Activated T-cell treated with anti-CD3 and anti-CD28 coated beads, Interleukin-2, amount 50 U/mL, for 72 hours (primary cell): ENCODE measurements at regions not wholly inside any gene's neighbourhood (a gene's known extent, or its start where the extent isn't known, plus 50 kb on each side); places are given as distances from the start of the nearest gene placed in this dataset.

ENCODE experiments used
- ATAC-seq, 2 donors: fragments of 150-1000 bp; cut with Tn5 transposase; replicated peaks in 1 of 2; 2 replicates each; pipeline ENCODE4 v1.10.0; 2021; ENCODE audit warnings: moderate library complexity in 2 of 2, mild to moderate bottlenecking in 1 of 2
- DNase-seq, 2 donors: peaks; one replicate each; pipeline ENCODE4 v3.0.0; 2021 to 2022; ENCODE audit warnings: mixed read lengths in 1 of 2
- H3K27ac Mint-ChIP-seq: one replicate; pipeline ENCODE4 v1.8.0; 2022; ENCODE audit warnings: mild to moderate bottlenecking, moderate library complexity, mixed read lengths
- H3K27me3 Mint-ChIP-seq: one replicate; pipeline ENCODE4 v1.8.0; 2022; ENCODE audit warnings: low read depth, mixed read lengths
- H3K36me3 Mint-ChIP-seq, 2 donors: one replicate each; pipeline ENCODE4 v1.8.0; 2022; ENCODE audit warnings: mixed read lengths in 2 of 2, mild to moderate bottlenecking in 1 of 2; ENCODE audit not compliant: insufficient read depth in 2 of 2
- H3K4me1 Mint-ChIP-seq: one replicate; pipeline ENCODE4 v1.8.0; 2022; ENCODE audit warnings: low read depth, mixed read lengths
- H3K4me3 Mint-ChIP-seq, 2 donors: one replicate each; pipeline ENCODE4 v1.8.0; 2022; ENCODE audit warnings: mild to moderate bottlenecking in 2 of 2, mixed read lengths in 2 of 2, moderate library complexity in 2 of 2
- H3K9me3 Mint-ChIP-seq, 2 donors: one replicate each; pipeline ENCODE4 v1.8.0; 2022; ENCODE audit warnings: mixed read lengths in 2 of 2

GRCh38 chr9:107874137-107874536 is 384.6 kb upstream of the KLF4 start:
- H3K9me3 Mint-ChIP-seq = peaks cover 0 to 10% of the 10 kb centered on the region in 2 donors
- ATAC-seq = no peak
- H3K27me3 Mint-ChIP-seq = no peaks in the 10 kb centered on the region
- DNase-seq = no peak
- H3K36me3 Mint-ChIP-seq = no peaks in the 10 kb centered on the region
- H3K4me1 Mint-ChIP-seq = no peaks in the 10 kb centered on the region
- no peak overlapping the region for H3K4me3 Mint-ChIP-seq
- H3K27ac Mint-ChIP-seq = no peak overlapping the region

GRCh38 chr9:107872457-107873192 is 383.1 kb upstream of the KLF4 start:
- H3K27me3 Mint-ChIP-seq = no peaks in the 10 kb centered on the region
- H3K9me3 Mint-ChIP-seq = peaks cover 0 to 8% of the 10 kb centered on the region in 2 donors
- H3K27ac Mint-ChIP-seq = no peak overlapping the region
- DNase-seq (no peak), ATAC-seq (no peak)
- no peaks in the 10 kb centered on the region for H3K36me3 Mint-ChIP-seq
- no peak overlapping the region for H3K4me3 Mint-ChIP-seq
- H3K4me1 Mint-ChIP-seq = no peaks in the 10 kb centered on the region

DNA sequence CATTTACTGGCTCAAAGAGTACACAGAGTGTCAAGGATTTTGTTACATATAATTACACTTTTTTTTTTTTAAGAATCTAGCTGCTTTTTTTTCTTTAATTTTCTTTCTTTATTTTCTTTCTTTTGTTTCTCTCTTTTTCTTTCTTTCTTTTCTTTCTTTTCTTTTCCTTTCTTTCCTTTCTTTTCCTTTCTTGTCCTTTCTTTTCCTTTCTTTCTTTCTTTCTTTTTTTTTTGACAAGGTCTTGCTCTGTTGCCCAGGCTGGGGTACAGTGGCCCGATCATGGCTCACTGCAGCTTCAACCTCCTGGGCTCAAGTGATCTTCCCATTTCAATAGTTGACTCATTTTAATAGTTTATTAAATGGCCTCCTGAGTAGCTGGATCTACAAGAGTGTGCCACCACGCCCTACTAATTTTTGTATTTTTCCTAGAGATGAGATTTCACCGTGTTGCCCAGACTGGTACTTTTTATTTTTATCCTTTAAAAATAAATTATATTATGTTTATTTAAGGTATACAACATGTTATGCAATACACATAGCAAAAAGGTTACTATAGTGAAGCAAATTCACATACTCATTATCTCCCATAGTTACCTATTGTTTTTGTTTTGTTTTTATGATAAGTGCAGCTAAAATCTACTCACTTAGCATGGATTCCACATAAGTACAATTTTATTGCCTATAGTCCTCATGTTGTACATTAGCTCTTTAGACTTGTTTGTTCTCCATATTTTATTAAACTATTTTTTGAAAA is 381.5 kb upstream of the KLF4 start:
- ATAC-seq = no peak

DNA sequence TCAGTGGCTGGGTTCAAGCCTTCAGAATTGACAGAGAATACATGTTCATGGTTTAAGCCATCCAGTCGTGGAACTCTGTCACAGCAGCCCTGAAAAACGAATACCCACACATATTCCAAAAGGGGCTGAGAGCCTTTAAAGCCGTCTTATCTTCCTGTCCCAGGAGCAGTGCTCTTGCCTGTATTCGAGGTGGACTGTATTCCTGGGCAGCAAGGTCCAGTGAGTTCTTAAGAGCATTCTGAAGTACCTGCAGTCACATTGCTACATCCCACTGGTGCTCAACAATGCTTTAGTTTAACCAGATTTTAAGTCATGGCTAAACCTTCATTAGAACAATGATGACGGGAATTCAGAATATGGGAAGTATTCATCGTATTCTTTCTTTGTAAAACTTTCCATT is 380.7 kb upstream of the KLF4 start:
- H3K27ac Mint-ChIP-seq = no peak overlapping the region
- no peaks in the 10 kb centered on the region for H3K4me1 Mint-ChIP-seq
- DNase-seq = no peak
- no peaks in the 10 kb centered on the region for H3K36me3 Mint-ChIP-seq
- H3K9me3 Mint-ChIP-seq = peaks cover 0 to 3% of the 10 kb centered on the region in 2 donors
- H3K4me3 Mint-ChIP-seq = no peak overlapping the region
- no peaks in the 10 kb centered on the region for H3K27me3 Mint-ChIP-seq
- ATAC-seq = no peak

More for the DNA sequence above, 381.5 kb upstream of the KLF4 start:
- no peak overlapping the region for H3K27ac Mint-ChIP-seq
- no peak overlapping the region for H3K4me3 Mint-ChIP-seq
- H3K4me1 Mint-ChIP-seq = no peaks in the 10 kb centered on the region
- H3K36me3 Mint-ChIP-seq = no peaks in the 10 kb centered on the region
- no peaks in the 10 kb centered on the region for H3K27me3 Mint-ChIP-seq
- H3K9me3 Mint-ChIP-seq = peaks cover 0 to 6% of the 10 kb centered on the region in 2 donors
- no peak for DNase-seq

GRCh38 chr9:107869111-107869510 is 379.5 kb upstream of the KLF4 start:
- no peaks in the 10 kb centered on the region for H3K36me3 Mint-ChIP-seq
- H3K27me3 Mint-ChIP-seq = no peaks in the 10 kb centered on the region
- H3K9me3 Mint-ChIP-seq = peaks cover 0 to 3% of the 10 kb centered on the region in 2 donors
- no peaks in the 10 kb centered on the region for H3K4me1 Mint-ChIP-seq
- DNase-seq = no peak
- no peak for ATAC-seq
- H3K27ac Mint-ChIP-seq = no peak overlapping the region
- H3K4me3 Mint-ChIP-seq = no peak overlapping the region

DNA sequence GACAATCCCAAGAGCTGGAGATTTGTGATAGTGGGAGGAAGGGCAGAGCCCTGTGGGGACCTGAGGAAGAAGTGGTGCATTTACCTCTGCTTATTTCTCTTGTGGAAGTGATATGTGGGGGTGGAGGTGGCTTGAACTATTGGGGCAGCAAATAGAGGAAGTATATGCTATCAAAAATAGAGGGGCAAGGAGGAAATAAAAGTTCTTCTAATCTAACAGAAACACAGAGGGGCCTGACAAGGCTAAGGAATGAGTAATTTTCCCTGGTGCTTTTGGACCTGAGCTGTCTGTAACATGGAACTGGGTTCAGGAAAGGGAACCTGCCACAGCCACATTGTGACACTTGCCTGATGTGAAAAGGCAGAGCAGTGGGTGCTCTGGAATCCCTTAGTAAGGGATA is 378.6 kb upstream of the KLF4 start:
- Mint-ChIP-seq H3K36me3 (no peaks in the 10 kb centered on the region), H3K9me3 (peaks cover 0 to 3% of the 10 kb centered on the region in 2 donors), H3K4me3 (no peak overlapping the region), H3K27me3 (no peaks in the 10 kb centered on the region), H3K4me1 (no peaks in the 10 kb centered on the region), H3K27ac (no peak overlapping the region)
- no peak for ATAC-seq
- DNase-seq = no peak

GRCh38 chr9:107867738-107868137 is 378.2 kb upstream of the KLF4 start:
- H3K4me1 Mint-ChIP-seq = no peaks in the 10 kb centered on the region
- no peak for ATAC-seq
- peaks cover 0 to 2% of the 10 kb centered on the region in 2 donors for H3K9me3 Mint-ChIP-seq
- H3K36me3 Mint-ChIP-seq = no peaks in the 10 kb centered on the region
- no peak overlapping the region for H3K4me3 Mint-ChIP-seq
- no peak overlapping the region for H3K27ac Mint-ChIP-seq
- H3K27me3 Mint-ChIP-seq = no peaks in the 10 kb centered on the region
- no peak for DNase-seq

DNA sequence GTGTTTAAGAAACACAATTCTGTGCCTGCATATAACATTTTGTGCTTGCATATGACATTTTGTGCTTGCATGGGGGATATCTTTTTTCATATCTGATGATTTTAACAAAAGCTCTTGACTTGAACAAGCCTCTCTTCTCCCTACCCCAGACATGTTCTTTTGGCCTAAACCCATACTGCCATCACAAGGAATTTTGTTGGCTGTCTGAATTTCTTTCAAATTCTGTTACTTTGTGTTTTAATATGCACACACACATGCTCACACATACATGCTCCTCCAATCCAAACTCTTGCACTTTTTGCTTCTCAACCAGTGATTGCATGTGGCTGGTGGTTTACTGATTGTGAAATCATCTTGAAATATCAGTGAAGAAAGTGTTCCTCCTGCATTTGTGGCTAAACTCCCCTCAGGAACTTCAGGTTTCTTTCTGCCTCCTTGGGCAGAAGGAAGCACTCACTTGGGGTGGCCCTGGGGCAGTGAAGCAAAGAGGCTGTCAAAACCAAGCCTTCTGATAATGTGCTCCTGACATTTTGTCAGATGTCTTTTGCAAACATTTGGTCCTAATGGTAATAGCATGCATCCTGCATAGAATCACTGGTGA is 377.2 kb upstream of the KLF4 start:
- Mint-ChIP-seq H3K9me3 (peaks cover 0 to 2% of the 10 kb centered on the region in 2 donors), H3K4me1 (no peaks in the 10 kb centered on the region), H3K36me3 (no peaks in the 10 kb centered on the region), H3K27me3 (no peaks in the 10 kb centered on the region), H3K4me3 (no peak overlapping the region), H3K27ac (no peak overlapping the region)
- DNase-seq = no peak
- no peak for ATAC-seq

GRCh38 chr9:107863396-107863795 is 373.8 kb upstream of the KLF4 start:
- H3K4me1 Mint-ChIP-seq = no peaks in the 10 kb centered on the region
- H3K4me3 Mint-ChIP-seq = no peak overlapping the region
- ATAC-seq (no peak), DNase-seq (no peak)
- no peaks in the 10 kb centered on the region for H3K27me3 Mint-ChIP-seq
- no peak overlapping the region for H3K27ac Mint-ChIP-seq
- no peaks in the 10 kb centered on the region for H3K9me3 Mint-ChIP-seq
- H3K36me3 Mint-ChIP-seq = no peaks in the 10 kb centered on the region

- Mint-ChIP-seq H3K4me3 (no peak overlapping the region), H3K27me3 (no peaks in the 10 kb centered on the region), H3K36me3 (no peaks in the 10 kb centered on the region), H3K4me1 (no peaks in the 10 kb centered on the region), H3K9me3 (peaks cover 0 to 1% of the 10 kb centered on the region in 2 donors), H3K27ac (no peak overlapping the region)
- DNase-seq (no peak), ATAC-seq (no peak)
Measured at GRCh38 chr9:107862881-107863280, 373.3 kb upstream of the KLF4 start.

GRCh38 chr9:107862323-107862722 is 372.8 kb upstream of the KLF4 start:
- ATAC-seq (no peak), DNase-seq (no peak)
- Mint-ChIP-seq H3K9me3 (peaks cover 0 to 1% of the 10 kb centered on the region in 2 donors), H3K4me3 (no peak overlapping the region), H3K27me3 (no peaks in the 10 kb centered on the region), H3K36me3 (no peaks in the 10 kb centered on the region), H3K27ac (no peak overlapping the region), H3K4me1 (no peaks in the 10 kb centered on the region)

- no peaks in the 10 kb centered on the region for H3K4me1 Mint-ChIP-seq
- peaks cover 0 to 1% of the 10 kb centered on the region in 2 donors for H3K9me3 Mint-ChIP-seq
- no peak overlapping the region for H3K27ac Mint-ChIP-seq
- no peaks in the 10 kb centered on the region for H3K27me3 Mint-ChIP-seq
- no peak overlapping the region for H3K4me3 Mint-ChIP-seq
- no peak for DNase-seq
- H3K36me3 Mint-ChIP-seq = no peaks in the 10 kb centered on the region
- no peak for ATAC-seq
Measured at GRCh38 chr9:107861075-107861474, 371.5 kb upstream of the KLF4 start.

DNA sequence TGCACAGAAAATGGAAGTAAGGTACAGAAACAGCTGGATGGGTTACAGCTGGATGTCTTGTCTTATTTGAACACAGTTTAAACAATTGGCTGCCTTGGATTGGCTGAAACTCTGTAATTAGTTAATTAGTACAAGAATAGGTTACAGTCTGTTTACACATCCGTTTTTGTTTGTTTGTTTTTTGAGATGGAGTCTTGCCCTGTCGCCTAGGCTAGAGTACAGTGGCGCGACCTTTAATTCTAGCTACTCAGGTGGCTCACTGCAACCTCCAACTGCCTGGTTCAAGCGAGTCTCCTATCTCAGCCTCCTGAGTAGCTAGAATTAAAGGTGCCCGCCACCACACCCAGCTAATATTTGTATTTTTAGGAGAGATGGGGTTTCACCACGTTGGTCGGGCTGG is 368.7 kb upstream of the KLF4 start:
- DNase-seq (no peak), ATAC-seq (no peak)
- Mint-ChIP-seq H3K27ac (no peak overlapping the region), H3K27me3 (no peaks in the 10 kb centered on the region), H3K4me1 (no peaks in the 10 kb centered on the region), H3K9me3 (peaks cover 1 to 2% of the 10 kb centered on the region in 2 donors), H3K36me3 (no peaks in the 10 kb centered on the region), H3K4me3 (no peak overlapping the region)
